IMR-90 (cell line): ENCODE measurements at regions not wholly inside any gene's neighbourhood (a gene's known extent, or its start where the extent isn't known, plus 50 kb on each side); places are given as distances from the start of the nearest gene placed in this dataset.

Experiments
- ATAC-seq: fragments of 200-7000 bp; cut with Tn5 transposase; 2 replicates; pipeline ENCODE4 v1.9.1; 2020; ENCODE audit warnings: low read depth, mild to moderate bottlenecking, moderate library complexity
- BruUV-seq: library from RNA; stranded (reverse); fragments of 400-500 nt; replicated peaks from 2 replicates; lab custom pipeline; 2021; lab: Mats Ljungman, UMichigan
- CTCF ChIA-PET: fragments of 300-600 bp; formaldehyde crosslinking; extraction: SDS; loops from one replicate; lab custom pipeline; 2021; ENCODE audit warnings: antibody characterized with exemption; lab: Yijun Ruan, JAX
- POLR2A ChIA-PET: fragments of 300-600 bp; sonication (Branson Sonifier 250); formaldehyde crosslinking; loops from one replicate; lab custom pipeline; 2022; ENCODE audit warnings: antibody characterized with exemption; ENCODE audit not compliant: unreplicated experiment; lab: Charles Lee
- DNase-seq: peaks from one replicate; pipeline ENCODE4 v3.0.0; 2013
- H2AFZ ChIP-seq: replicated peaks from 2 replicates; pipeline ENCODE3; 2013; ENCODE audit warnings: low read length, mild to moderate bottlenecking; ENCODE audit not compliant: poor library complexity
- H2AK5ac ChIP-seq: 2 replicates; pipeline ENCODE4 v1.6.1; 2013; ENCODE audit warnings: low read depth, low read length, inconsistent platforms
- H2AK9ac ChIP-seq: replicated peaks from 2 replicates; pipeline ENCODE3; 2013; ENCODE audit warnings: mild to moderate bottlenecking, low read depth, low read length, moderate library complexity; ENCODE audit not compliant: poor library complexity
- H2BK120ac ChIP-seq: 2 replicates; pipeline ENCODE4 v1.6.1; 2013; ENCODE audit warnings: low read depth, low read length, inconsistent platforms
- H2BK15ac ChIP-seq: 3 replicates; pipeline ENCODE4 v1.6.1; 2013; ENCODE audit warnings: low read depth, low read length, inconsistent platforms
- H2BK20ac ChIP-seq: 2 replicates; pipeline ENCODE4 v1.6.1; 2013; ENCODE audit warnings: low read depth, mild to moderate bottlenecking, inconsistent platforms, low read length, moderate library complexity
- H2BK5ac ChIP-seq: 2 replicates; pipeline ENCODE4 v1.6.1; 2013; ENCODE audit warnings: mild to moderate bottlenecking, low read depth, low read length, inconsistent platforms; ENCODE audit not compliant: poor library complexity, severe bottlenecking
- H3K14ac ChIP-seq: replicated peaks from 2 replicates; pipeline ENCODE4 v1.6.1; 2013; ENCODE audit warnings: low read depth, low read length, inconsistent platforms
- H3K18ac ChIP-seq: 2 replicates; pipeline ENCODE4 v1.6.1; 2013; ENCODE audit warnings: low read depth, low read length, control low read depth
- H3K23ac ChIP-seq: 2 replicates; pipeline ENCODE4 v1.6.1; 2013; ENCODE audit warnings: low read depth, low read length, inconsistent platforms
- H3K27ac ChIP-seq: 2 replicates; pipeline ENCODE4 v1.5.1; 2013; ENCODE audit warnings: mild to moderate bottlenecking, control low read depth, low read length; ENCODE audit not compliant: insufficient read depth
- H3K27me3 ChIP-seq: 2 replicates; pipeline ENCODE4 v1.6.1; 2013; ENCODE audit warnings: low read length; ENCODE audit not compliant: control insufficient read depth, insufficient read depth
- H3K36me3 ChIP-seq: 2 replicates; pipeline ENCODE4 v1.6.1; 2013; ENCODE audit warnings: low read length, mixed read lengths; ENCODE audit not compliant: control insufficient read depth, insufficient read depth
- H3K4ac ChIP-seq: 2 replicates; pipeline ENCODE4 v1.6.1; 2013; ENCODE audit warnings: low read depth, low read length, inconsistent platforms
- H3K4me1 ChIP-seq: 2 replicates; pipeline ENCODE4 v1.6.1; 2013; ENCODE audit warnings: low read length, mixed read lengths; ENCODE audit not compliant: control insufficient read depth, insufficient read depth
- H3K4me2 ChIP-seq: 2 replicates; pipeline ENCODE4 v1.6.1; 2013; ENCODE audit warnings: low read depth, mild to moderate bottlenecking, control low read depth, low read length, moderate library complexity
- H3K4me3 ChIP-seq: 2 replicates; pipeline ENCODE4 v1.5.1; 2013; ENCODE audit warnings: low read depth, mild to moderate bottlenecking, control low read depth, low read length, moderate library complexity; ENCODE audit not compliant: insufficient read depth
- H3K56ac ChIP-seq: 2 replicates; pipeline ENCODE4 v1.6.1; 2013; ENCODE audit warnings: low read length, inconsistent platforms; ENCODE audit not compliant: insufficient read depth; ENCODE audit errors: extremely low read depth
- H3K79me1 ChIP-seq, 2 experiments: 2 replicates each; pipeline ENCODE4 v1.6.1; 2013; ENCODE audit warnings: low read length in 2 of 2, inconsistent platforms in 1 of 2, low read depth in 1 of 2
- H3K9ac ChIP-seq: 2 replicates; pipeline ENCODE4 v1.6.1; 2013; ENCODE audit warnings: low read depth, low read length, control low read depth
- H3K9me1 ChIP-seq: 2 replicates; pipeline ENCODE4 v1.6.1; 2013; ENCODE audit warnings: low read length, inconsistent platforms; ENCODE audit not compliant: insufficient read depth
- H3K9me3 ChIP-seq: 2 replicates; pipeline ENCODE4 v1.6.1; 2013; ENCODE audit warnings: low read length; ENCODE audit not compliant: control insufficient read depth, insufficient read depth
- H4K20me1 ChIP-seq: 2 replicates; pipeline ENCODE4 v1.6.1; 2013; ENCODE audit warnings: low read length, inconsistent platforms; ENCODE audit not compliant: insufficient read depth
- H4K5ac ChIP-seq: 2 replicates; pipeline ENCODE4 v1.6.1; 2013; ENCODE audit warnings: mild to moderate bottlenecking, low read depth, low read length, control low read depth
- H4K8ac ChIP-seq, 2 experiments: 2 replicates each; pipeline ENCODE4 v1.6.1; 2013; ENCODE audit warnings: low read depth in 2 of 2, low read length in 2 of 2, control low read depth in 1 of 2, inconsistent platforms in 1 of 2
- H4K91ac ChIP-seq: 2 replicates; pipeline ENCODE4 v1.6.1; 2013; ENCODE audit warnings: low read depth, low read length, inconsistent platforms; ENCODE audit not compliant: insufficient read depth
- BHLHE40 ChIP-seq: fragments of 150-350 bp; IDR thresholded peaks from 2 replicates; pipeline ENCODE4 v1.6.1; 2016; ENCODE audit warnings: mild to moderate bottlenecking, low read depth, low read length
- MAFK ChIP-seq: IDR thresholded peaks from 2 replicates; pipeline ENCODE4 v1.6.1; 2012; ENCODE audit warnings: low read depth, low read length, improper control_type of control experiment
- MXI1 ChIP-seq: IDR thresholded peaks from 2 replicates; pipeline ENCODE4 v1.6.1; 2012; ENCODE audit warnings: low read depth, mild to moderate bottlenecking, low read length, moderate library complexity, borderline replicate concordance
- NFE2L2 ChIP-seq: fragments of 150-350 bp; IDR thresholded peaks from 2 replicates; pipeline ENCODE4 v1.6.1; 2016; ENCODE audit warnings: low read depth, mild to moderate bottlenecking, low read length
- POLR2A ChIP-seq: IDR thresholded peaks from 2 replicates; pipeline ENCODE4 v1.6.1; 2012; ENCODE audit warnings: mild to moderate bottlenecking, low read depth, low read length
- RCOR1 ChIP-seq: IDR thresholded peaks from 2 replicates; pipeline ENCODE4 v1.6.1; 2012; ENCODE audit warnings: mild to moderate bottlenecking, low read length, improper control_type of control experiment; ENCODE audit not compliant: insufficient replicate concordance
- SMC3 ChIP-seq: fragments of 150-350 bp; IDR thresholded peaks from 2 replicates; pipeline ENCODE4 v1.6.1; 2016; ENCODE audit warnings: low read depth, mild to moderate bottlenecking, antibody characterized with exemption, low read length, moderate library complexity
- WGBS, 2 experiments: methylation state at CpG; one replicate each; pipeline versions ENCODE4 v1.1.5 to v1.1.7; 2013; ENCODE audit warnings: missing lambda C conversion rate in 2 of 2; ENCODE audit not compliant: insufficient read length in 1 of 2; ENCODE audit errors: extremely low coverage in 2 of 2; 5-methylcytosine and 5-hydroxymethylcytosine counted together
- dilution Hi-C: fragments of 300-500 bp; cut with HindIII; formaldehyde crosslinking; loops from one replicate; pipeline ENCODE4 v1.14.3; 2018; ENCODE audit warnings: low sequenced_read_pairs; ENCODE audit not compliant: unreplicated experiment
- in situ Hi-C: fragments of 300-500 bp; cut with MboI; formaldehyde crosslinking; loops from 3 replicates; pipeline ENCODE4 v1.14.3; 2019; ENCODE audit warnings: low sequenced_read_pairs, inconsistent platforms, mixed read lengths
- intact Hi-C: fragments of 100-400 bp; cut with micrococcal nuclease; formaldehyde crosslinking; loops from 2 replicates; pipeline ENCODE4 v1.10.0; 2022
- TF ChIP-seq, protein P1 (sequence below): fragments of 150-350 bp; IDR thresholded peaks from 2 replicates; pipeline ENCODE4 v1.6.1; 2016; ENCODE audit warnings: low read depth, mild to moderate bottlenecking, low read length, moderate library complexity, borderline replicate concordance
- TF ChIP-seq, protein P2 (sequence below): fragments of 150-350 bp; IDR thresholded peaks from 2 replicates; pipeline ENCODE4 v1.6.1; 2017; ENCODE audit warnings: mild to moderate bottlenecking, antibody characterized with exemption, low read length, low read depth

- Histone ChIP-seq H4K8ac (peak overlapping the region; percentile 79 to 94), H3K9ac (no peak overlapping the region), H4K91ac (peak overlapping the region; percentile 89), H3K4me1 (no peaks in the 10 kb centered on the region), H3K9me3 (no peaks in the 10 kb centered on the region), H2AFZ (peak overlapping the region; percentile 76), H3K23ac (peak overlapping the region; percentile 65), H2BK5ac (peak overlapping the region; percentile 2), H3K4ac (peak overlapping the region; percentile 89), H3K14ac (peak overlapping the region; percentile 20), H3K9me1 (no peaks in the 10 kb centered on the region), H2AK5ac (peak overlapping the region; percentile 77; the same call in 1 of the 2 replicates), H3K18ac (peak overlapping the region; percentile 19; the same call in 1 of the 2 replicates), H3K4me3 (no peak overlapping the region), H3K27ac (no peak overlapping the region), H3K4me2 (peak overlapping the region; percentile 7; the same call in 1 of the 2 replicates), H3K27me3 (no peaks in the 10 kb centered on the region), H3K56ac (peak overlapping the region; percentile 23; the same call in 1 of the 2 replicates), H2AK9ac (no peak overlapping the region), H3K36me3 (no peaks in the 10 kb centered on the region), H4K5ac (peak overlapping the region; percentile 55), H4K20me1 (no peaks in the 10 kb centered on the region), H2BK120ac (peak overlapping the region; percentile 49), H2BK20ac (peak overlapping the region; percentile 45), H3K79me1 (no peaks in the 10 kb centered on the region), H2BK15ac (peak overlapping the region; percentile 81; the same call in 2 of the 3 replicates)
- in situ Hi-C loops, result no loop called here
- ATAC-seq, result peak; percentile 99
- intact Hi-C loops, result no loop called here
- WGBS, 2 experiments, result no CpG with 5 or more reads among the region's 6 CpGs
- ChIA-PET CTCF (interaction anchor here (0.9 to 1.5 kb wide), 2 partner anchors 9 to 10 kb away, joined by 3 to 6 read pairs; no protein-coding TSS in a partner anchor), POLR2A (interaction anchor here (0.6 kb wide), 1 partner anchor 12 kb away, joined by 5 read pairs; no protein-coding TSS in a partner anchor)
- TF ChIP-seq, protein P1, sequence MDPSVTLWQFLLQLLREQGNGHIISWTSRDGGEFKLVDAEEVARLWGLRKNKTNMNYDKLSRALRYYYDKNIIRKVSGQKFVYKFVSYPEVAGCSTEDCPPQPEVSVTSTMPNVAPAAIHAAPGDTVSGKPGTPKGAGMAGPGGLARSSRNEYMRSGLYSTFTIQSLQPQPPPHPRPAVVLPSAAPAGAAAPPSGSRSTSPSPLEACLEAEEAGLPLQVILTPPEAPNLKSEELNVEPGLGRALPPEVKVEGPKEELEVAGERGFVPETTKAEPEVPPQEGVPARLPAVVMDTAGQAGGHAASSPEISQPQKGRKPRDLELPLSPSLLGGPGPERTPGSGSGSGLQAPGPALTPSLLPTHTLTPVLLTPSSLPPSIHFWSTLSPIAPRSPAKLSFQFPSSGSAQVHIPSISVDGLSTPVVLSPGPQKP, result no peak
- TF ChIP-seq BHLHE40 (no peak), SMC3 (no peak), RCOR1 (no peak), MAFK (no peak), MXI1 (no peak), POLR2A (no peak), NFE2L2 (no peak)
- TF ChIP-seq, protein P2, sequence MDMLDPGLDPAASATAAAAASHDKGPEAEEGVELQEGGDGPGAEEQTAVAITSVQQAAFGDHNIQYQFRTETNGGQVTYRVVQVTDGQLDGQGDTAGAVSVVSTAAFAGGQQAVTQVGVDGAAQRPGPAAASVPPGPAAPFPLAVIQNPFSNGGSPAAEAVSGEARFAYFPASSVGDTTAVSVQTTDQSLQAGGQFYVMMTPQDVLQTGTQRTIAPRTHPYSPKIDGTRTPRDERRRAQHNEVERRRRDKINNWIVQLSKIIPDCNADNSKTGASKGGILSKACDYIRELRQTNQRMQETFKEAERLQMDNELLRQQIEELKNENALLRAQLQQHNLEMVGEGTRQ, result no peak
- DNase-seq, result peak; percentile 97
- dilution Hi-C loops, result no loop called here
- no TSS peak for BruUV-seq
These were observed 130.4 kb upstream of the ADGRL2 start for GRCh38 chr1:81670286-81670685.
